ENCODE measurements at regions not wholly inside any gene's neighbourhood (a gene's known extent, or its start where the extent isn't known, plus 50 kb on each side); places are given as distances from the start of the nearest gene placed in this dataset.

GRCh38 chr5:3386637-3387036, 209.0 kb upstream of the IRX1 start:
- no peak for TF ChIP-seq CTCF (IDR thresholded peaks at IDR 0.05)
- no peak for DNase-seq (ENCODE audit: low spot score)

GRCh38 chr5:3385991-3386519, 209.6 kb upstream of the IRX1 start:
- no peak for ATAC-seq (ENCODE audit: low FRiP score)
- DNase-seq (ENCODE audit: low spot score) = no peak
- TF ChIP-seq CTCF (IDR thresholded peaks at IDR 0.05) = no peak

More at GRCh38 chr5:3386637-3387036, 209.0 kb upstream of the IRX1 start:
- no peak for ATAC-seq (ENCODE audit: low FRiP score)

- DNase-seq (ENCODE audit: low spot score) = no peak
- no peak for TF ChIP-seq CTCF (IDR thresholded peaks at IDR 0.05)
- ATAC-seq (ENCODE audit: low FRiP score) = no peak
These were observed 211.1 kb upstream of the IRX1 start for GRCh38 chr5:3384531-3384930.

GRCh38 chr5:3382782-3383181, 212.8 kb upstream of the IRX1 start:
- no peak for ATAC-seq (ENCODE audit: low FRiP score)
- no peak for TF ChIP-seq CTCF (IDR thresholded peaks at IDR 0.05)

GRCh38 chr5:3382151-3382550, 213.5 kb upstream of the IRX1 start:
- DNase-seq (ENCODE audit: low spot score) (no peak), ATAC-seq (ENCODE audit: low FRiP score) (no peak)
- TF ChIP-seq CTCF (IDR thresholded peaks at IDR 0.05) = no peak

More at GRCh38 chr5:3382782-3383181, 212.8 kb upstream of the IRX1 start:
- DNase-seq (ENCODE audit: low spot score) = no peak

GRCh38 chr5:3381206-3381825, 214.3 kb upstream of the IRX1 start:
- no peak for DNase-seq (ENCODE audit: low spot score)
- no peak for TF ChIP-seq CTCF (IDR thresholded peaks at IDR 0.05)
- ATAC-seq (ENCODE audit: low FRiP score) = no peak

- ATAC-seq (ENCODE audit: low FRiP score) (no peak), DNase-seq (ENCODE audit: low spot score) (no peak)
- TF ChIP-seq CTCF (IDR thresholded peaks at IDR 0.05) = no peak
These were observed 214.9 kb upstream of the IRX1 start for GRCh38 chr5:3380689-3381088.
